Neural cell (in vitro differentiated cells): ENCODE measurements at regions not wholly inside any gene's neighbourhood (a gene's known extent, or its start where the extent isn't known, plus 50 kb on each side); places are given as distances from the start of the nearest gene placed in this dataset.

Source experiments
- CTCF ChIP-seq: fragments of 450-650 bp; IDR thresholded peaks from 2 replicates; pipeline ENCODE4 v1.5.1; 2014; ENCODE audit warnings: antibody characterized with exemption, mild to moderate bottlenecking, moderate library complexity; ENCODE audit not compliant: poor library complexity, severe bottlenecking
- MXI1 ChIP-seq: fragments of 450-650 bp; conservative IDR thresholded peaks from 2 replicates; pipeline ENCODE4 v1.6.1; 2014; ENCODE audit warnings: antibody characterized with exemption, mild to moderate bottlenecking; ENCODE audit not compliant: poor library complexity, severe bottlenecking
- TF ChIP-seq, protein P1 (sequence below): IDR thresholded peaks from 2 replicates; pipeline ENCODE4 v1.6.1; 2012; ENCODE audit warnings: borderline replicate concordance

- TF ChIP-seq, protein P1, sequence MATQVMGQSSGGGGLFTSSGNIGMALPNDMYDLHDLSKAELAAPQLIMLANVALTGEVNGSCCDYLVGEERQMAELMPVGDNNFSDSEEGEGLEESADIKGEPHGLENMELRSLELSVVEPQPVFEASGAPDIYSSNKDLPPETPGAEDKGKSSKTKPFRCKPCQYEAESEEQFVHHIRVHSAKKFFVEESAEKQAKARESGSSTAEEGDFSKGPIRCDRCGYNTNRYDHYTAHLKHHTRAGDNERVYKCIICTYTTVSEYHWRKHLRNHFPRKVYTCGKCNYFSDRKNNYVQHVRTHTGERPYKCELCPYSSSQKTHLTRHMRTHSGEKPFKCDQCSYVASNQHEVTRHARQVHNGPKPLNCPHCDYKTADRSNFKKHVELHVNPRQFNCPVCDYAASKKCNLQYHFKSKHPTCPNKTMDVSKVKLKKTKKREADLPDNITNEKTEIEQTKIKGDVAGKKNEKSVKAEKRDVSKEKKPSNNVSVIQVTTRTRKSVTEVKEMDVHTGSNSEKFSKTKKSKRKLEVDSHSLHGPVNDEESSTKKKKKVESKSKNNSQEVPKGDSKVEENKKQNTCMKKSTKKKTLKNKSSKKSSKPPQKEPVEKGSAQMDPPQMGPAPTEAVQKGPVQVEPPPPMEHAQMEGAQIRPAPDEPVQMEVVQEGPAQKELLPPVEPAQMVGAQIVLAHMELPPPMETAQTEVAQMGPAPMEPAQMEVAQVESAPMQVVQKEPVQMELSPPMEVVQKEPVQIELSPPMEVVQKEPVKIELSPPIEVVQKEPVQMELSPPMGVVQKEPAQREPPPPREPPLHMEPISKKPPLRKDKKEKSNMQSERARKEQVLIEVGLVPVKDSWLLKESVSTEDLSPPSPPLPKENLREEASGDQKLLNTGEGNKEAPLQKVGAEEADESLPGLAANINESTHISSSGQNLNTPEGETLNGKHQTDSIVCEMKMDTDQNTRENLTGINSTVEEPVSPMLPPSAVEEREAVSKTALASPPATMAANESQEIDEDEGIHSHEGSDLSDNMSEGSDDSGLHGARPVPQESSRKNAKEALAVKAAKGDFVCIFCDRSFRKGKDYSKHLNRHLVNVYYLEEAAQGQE, result no peak
- no peak for TF ChIP-seq CTCF
- no peak for TF ChIP-seq MXI1
Measured at GRCh38 chr6:138651491-138651890, 122.1 kb upstream of the CCDC28A start.
